ENCODE measurements at regions not wholly inside any gene's neighbourhood (a gene's known extent, or its start where the extent isn't known, plus 50 kb on each side); places are given as distances from the start of the nearest gene placed in this dataset.

DNA sequence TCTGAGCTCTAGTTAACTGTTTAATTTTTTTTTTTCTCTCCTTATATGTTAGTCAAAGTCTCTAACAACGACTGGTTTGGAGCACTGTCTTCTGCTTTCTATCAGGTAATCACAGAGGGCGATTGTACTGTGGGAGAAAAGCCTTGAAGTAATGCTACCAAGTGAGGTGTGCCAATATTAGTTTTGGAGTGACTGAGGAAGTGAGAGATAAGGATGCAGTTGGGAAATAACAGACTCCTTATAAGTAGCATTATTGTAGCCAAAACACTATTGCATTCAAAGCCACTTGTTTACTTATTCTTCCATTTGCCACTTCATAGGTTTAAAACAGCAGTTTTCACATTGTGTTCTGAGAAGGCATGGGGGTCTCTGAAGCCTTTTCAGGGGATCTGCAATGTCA is 79.1 kb upstream of the SLC6A14 start:
- intact Hi-C loops (cut with micrococcal nuclease) (no loop called here), dilution Hi-C loops (cut with MboI; ENCODE audit: extremely low pct_ligation_motif_present, low sequenced_read_pairs) (no loop called here)
- CTCF ChIA-PET: no interaction called here
- Histone ChIP-seq H3K4me3 (replicated peaks in 1 of 3; ENCODE audit: insufficient read depth in 1 of 3, low read depth in 1 of 3, low read length in 3 of 3) (no peak overlapping the region), H3K27ac (ENCODE audit: insufficient read depth, low read depth, low read length) (no peak overlapping the region), H3K4me2 (ENCODE audit: insufficient read depth, low read length) (no peak overlapping the region), H3K36me3 (ENCODE audit: control insufficient read depth in 2 of 2, extremely low read depth in 1 of 2, insufficient read depth in 2 of 2, low read length in 2 of 2) (no peaks in the 10 kb centered on the region), H3K27me3 (ENCODE audit: control insufficient read depth in 2 of 2, insufficient read depth in 2 of 2, low read length in 2 of 2) (no peaks in the 10 kb centered on the region), H3K9ac (replicated peaks; ENCODE audit: extremely low read depth, insufficient read depth, low read length) (no peak overlapping the region), H3K79me2 (ENCODE audit: control insufficient read depth, insufficient read depth, low read length) (no peaks in the 10 kb centered on the region), H2AFZ (ENCODE audit: low read depth, low read length) (no peak overlapping the region), H3K9me3 (replicated peaks; ENCODE audit: control insufficient read depth, insufficient read depth, low read length) (no peaks in the 10 kb centered on the region), H3K9me1 (replicated peaks; ENCODE audit: control insufficient read depth, extremely low read depth, insufficient read depth, low read length) (no peaks in the 10 kb centered on the region), H4K20me1 (replicated peaks; ENCODE audit: control insufficient read depth, extremely low read depth, insufficient read depth, low read length) (no peaks in the 10 kb centered on the region), H3K4me1 (ENCODE audit: control insufficient read depth, extremely low read depth, insufficient read depth, low read length) (no peaks in the 10 kb centered on the region)
- FAIRE-seq (no peak), DNase-seq (ENCODE audit: low read depth, low spot score) (no peak)
- TF ChIP-seq EZH2 (IDR thresholded peaks at IDR 0.05; ENCODE audit: borderline replicate concordance, low read depth, low read length, severe bottlenecking) (no peak), GATA2 (IDR thresholded peaks at IDR 0.05; ENCODE audit: insufficient read depth, insufficient read length, low read depth, low read length) (no peak), JUN (IDR thresholded peaks at IDR 0.05; ENCODE audit: borderline replicate concordance, insufficient read depth, insufficient read length, low read depth) (no peak), MYC (IDR thresholded peaks at IDR 0.05; ENCODE audit: low read depth, low read length) (no peak), FOS (IDR thresholded peaks at IDR 0.05; ENCODE audit: borderline replicate concordance, insufficient read depth, low read length) (no peak), POLR2AphosphoS5 (IDR thresholded peaks at IDR 0.05; ENCODE audit: insufficient read depth, low read depth, low read length) (no peak), POLR2A (IDR thresholded peaks at IDR 0.05; ENCODE audit: low read depth, low read length) (no peak)
- TF ChIP-seq, protein P1, sequence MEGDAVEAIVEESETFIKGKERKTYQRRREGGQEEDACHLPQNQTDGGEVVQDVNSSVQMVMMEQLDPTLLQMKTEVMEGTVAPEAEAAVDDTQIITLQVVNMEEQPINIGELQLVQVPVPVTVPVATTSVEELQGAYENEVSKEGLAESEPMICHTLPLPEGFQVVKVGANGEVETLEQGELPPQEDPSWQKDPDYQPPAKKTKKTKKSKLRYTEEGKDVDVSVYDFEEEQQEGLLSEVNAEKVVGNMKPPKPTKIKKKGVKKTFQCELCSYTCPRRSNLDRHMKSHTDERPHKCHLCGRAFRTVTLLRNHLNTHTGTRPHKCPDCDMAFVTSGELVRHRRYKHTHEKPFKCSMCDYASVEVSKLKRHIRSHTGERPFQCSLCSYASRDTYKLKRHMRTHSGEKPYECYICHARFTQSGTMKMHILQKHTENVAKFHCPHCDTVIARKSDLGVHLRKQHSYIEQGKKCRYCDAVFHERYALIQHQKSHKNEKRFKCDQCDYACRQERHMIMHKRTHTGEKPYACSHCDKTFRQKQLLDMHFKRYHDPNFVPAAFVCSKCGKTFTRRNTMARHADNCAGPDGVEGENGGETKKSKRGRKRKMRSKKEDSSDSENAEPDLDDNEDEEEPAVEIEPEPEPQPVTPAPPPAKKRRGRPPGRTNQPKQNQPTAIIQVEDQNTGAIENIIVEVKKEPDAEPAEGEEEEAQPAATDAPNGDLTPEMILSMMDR (IDR thresholded peaks at IDR 0.05; ENCODE audit: extremely low read depth in 1 of 2, insufficient read depth in 1 of 2, low read depth in 1 of 2, low read length in 2 of 2): no peak
- TF ChIP-seq, protein P2, sequence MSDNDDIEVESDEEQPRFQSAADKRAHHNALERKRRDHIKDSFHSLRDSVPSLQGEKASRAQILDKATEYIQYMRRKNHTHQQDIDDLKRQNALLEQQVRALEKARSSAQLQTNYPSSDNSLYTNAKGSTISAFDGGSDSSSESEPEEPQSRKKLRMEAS (IDR thresholded peaks at IDR 0.05; ENCODE audit: insufficient read depth, insufficient read length): no peak
- BruUV-seq (replicated peaks): no TSS peak
- POLR2A ChIA-PET: no interaction called here

Data from endothelial cell of umbilical vein (primary cell).